Left hindlimb (tissue), 1 donor: ENCODE measurements at regions not wholly inside any gene's neighbourhood (a gene's known extent, or its start where the extent isn't known, plus 50 kb on each side); places are given as distances from the start of the nearest gene placed in this dataset.
"Not testable (repeated sequence)": the region's sequence is repeated elsewhere in the genome, so short reads cannot be mapped to it uniquely, and the experiment has no call there.

Experiments used
- DNase-seq: peaks from one replicate; pipeline ENCODE4 v3.0.0-alpha.2; 2018

GRCh38 chr15:79675982-79676381 lies 220.8 kb downstream of the MTHFS start:
- DNase-seq, result no peak

GRCh38 chr15:79676621-79677020 lies 220.2 kb downstream of the MTHFS start:
- DNase-seq, result no peak

GRCh38 chr15:79677241-79677640 lies 219.6 kb downstream of the MTHFS start:
- DNase-seq, result no peak

GRCh38 chr15:79678032-79678701 lies 218.6 kb downstream of the MTHFS start:
- DNase-seq, result no peak

GRCh38 chr15:79680720-79681119 lies 216.1 kb downstream of the MTHFS start:
- no peak for DNase-seq

GRCh38 chr15:79682285-79682684 lies 214.5 kb downstream of the MTHFS start:
- DNase-seq, result peak; percentile 45

- no peak for DNase-seq
Measured at GRCh38 chr15:79682851-79683288, 213.9 kb downstream of the MTHFS start.

- no peak for DNase-seq
Measured at GRCh38 chr15:79689030-79689429, 207.8 kb downstream of the MTHFS start.

GRCh38 chr15:79700951-79701480 lies 195.8 kb downstream of the MTHFS start:
- no peak for DNase-seq

GRCh38 chr15:79702621-79703020 lies 194.2 kb downstream of the MTHFS start:
- DNase-seq, result no peak

- no peak for DNase-seq
Measured at GRCh38 chr15:79721256-79721655, 175.6 kb downstream of the MTHFS start.

- DNase-seq, result no peak
Measured at GRCh38 chr15:79724312-79724711, 172.5 kb downstream of the MTHFS start.

- DNase-seq, result no peak
Measured at GRCh38 chr15:79724804-79725203, 172.0 kb downstream of the MTHFS start.

GRCh38 chr15:79728867-79729266 lies 167.9 kb downstream of the MTHFS start:
- no peak for DNase-seq

GRCh38 chr15:79736435-79737000 lies 160.3 kb downstream of the MTHFS start:
- no peak for DNase-seq

GRCh38 chr15:79738143-79738542 lies 158.7 kb downstream of the MTHFS start:
- DNase-seq, result no peak

GRCh38 chr15:79740561-79740960 lies 156.3 kb downstream of the MTHFS start:
- DNase-seq, result no peak

GRCh38 chr15:79743032-79743431 lies 153.8 kb downstream of the MTHFS start:
- no peak for DNase-seq

GRCh38 chr15:79744485-79744884 lies 152.3 kb downstream of the MTHFS start:
- DNase-seq, result not testable (repeated sequence)

- DNase-seq, result no peak
Measured at GRCh38 chr15:79756365-79756764, 140.4 kb downstream of the MTHFS start.

- DNase-seq, result no peak
Measured at GRCh38 chr15:79765081-79765480, 131.7 kb downstream of the MTHFS start.

- DNase-seq, result no peak
Measured at GRCh38 chr15:79769069-79769481, 127.7 kb downstream of the MTHFS start.

- no peak for DNase-seq
Measured at GRCh38 chr15:79769933-79770759, 126.7 kb downstream of the MTHFS start.

GRCh38 chr15:79773128-79773527 lies 123.7 kb downstream of the MTHFS start:
- DNase-seq, result no peak
